GM21367 (cell line): ENCODE measurements at regions not wholly inside any gene's neighbourhood (a gene's known extent, or its start where the extent isn't known, plus 50 kb on each side); places are given as distances from the start of the nearest gene placed in this dataset.

Source experiments
- ATAC-seq: cut with Tn5 transposase; IDR thresholded peaks from one replicate; pipeline ENCODE4 v1.9.1; 2021; ENCODE audit not compliant: unreplicated experiment

DNA sequence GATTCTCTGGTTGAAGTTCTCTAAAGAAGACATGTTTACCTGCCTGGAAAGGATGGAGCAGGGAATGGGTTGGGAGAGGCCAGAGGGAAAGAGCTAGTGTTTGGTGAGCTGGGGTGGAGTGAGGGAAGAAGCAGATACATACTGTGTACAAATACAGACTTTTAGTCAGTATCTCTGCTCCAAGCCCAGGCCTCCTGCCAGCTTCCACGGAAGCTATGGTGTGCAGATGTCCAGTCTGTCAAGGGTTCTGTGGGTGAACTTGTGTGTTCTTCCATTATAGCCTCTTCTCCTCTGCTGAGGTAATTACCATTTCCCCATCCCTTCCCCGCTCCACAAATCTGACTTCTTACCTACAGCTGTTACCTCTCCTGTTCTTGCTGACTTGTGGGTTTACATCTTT, 208.6 kb downstream of the HRH4 start:
- no peak for ATAC-seq

DNA sequence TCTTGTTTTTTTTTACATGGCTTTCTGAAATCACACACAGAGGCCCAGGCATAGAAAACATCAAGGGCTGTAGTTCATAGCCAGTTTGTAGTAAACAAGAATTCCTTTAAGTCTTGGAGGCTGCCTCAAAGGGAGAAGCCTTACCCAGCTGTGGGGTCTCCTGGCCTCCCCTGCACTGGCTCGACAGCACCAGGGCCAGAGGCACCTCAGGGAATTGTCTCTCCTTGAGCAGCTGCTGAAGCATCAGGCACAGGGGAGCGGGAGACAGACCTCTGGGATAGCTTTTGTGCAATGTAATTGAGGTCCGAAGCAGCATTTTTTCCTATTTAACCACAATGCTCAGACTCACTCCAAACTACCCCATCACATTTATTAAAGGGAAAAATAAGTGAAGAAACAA, 209.1 kb downstream of the HRH4 start:
- ATAC-seq, result no peak

DNA sequence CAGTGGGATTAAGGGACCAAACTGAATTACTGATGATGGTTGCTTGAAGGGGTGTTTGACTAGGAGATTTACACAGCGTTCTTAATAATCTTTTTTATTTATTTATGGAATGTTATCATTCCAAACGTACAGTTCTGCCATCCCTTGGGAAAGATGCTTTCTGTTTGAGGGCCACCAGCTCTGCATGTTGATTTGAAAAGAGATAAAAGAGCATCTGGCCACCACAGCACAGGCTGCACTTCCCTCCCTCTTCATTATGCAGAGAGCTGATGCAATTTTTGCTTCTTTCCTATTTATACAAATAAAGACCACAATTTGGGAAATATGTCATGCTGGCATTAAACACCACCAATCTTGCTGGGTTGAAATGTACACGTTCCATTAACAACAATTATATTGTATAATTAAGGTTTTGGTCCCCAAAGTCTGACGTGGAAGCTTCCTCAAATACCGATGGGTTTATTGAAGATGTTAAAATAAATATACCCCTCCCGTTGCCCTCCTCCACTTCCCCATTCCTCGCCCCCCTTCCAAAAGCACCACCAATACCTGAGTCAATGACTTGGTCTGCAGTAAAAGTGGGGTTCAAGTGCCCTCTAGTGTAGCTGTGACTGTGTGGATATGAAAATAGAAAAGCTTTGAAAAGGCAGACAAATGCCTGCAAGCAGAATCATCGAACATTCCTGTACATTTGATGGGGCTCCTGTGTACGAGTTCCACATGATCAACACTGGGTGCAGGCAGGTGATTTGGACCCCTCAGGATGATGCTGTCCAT, 211.9 kb downstream of the HRH4 start:
- ATAC-seq, result no peak

DNA sequence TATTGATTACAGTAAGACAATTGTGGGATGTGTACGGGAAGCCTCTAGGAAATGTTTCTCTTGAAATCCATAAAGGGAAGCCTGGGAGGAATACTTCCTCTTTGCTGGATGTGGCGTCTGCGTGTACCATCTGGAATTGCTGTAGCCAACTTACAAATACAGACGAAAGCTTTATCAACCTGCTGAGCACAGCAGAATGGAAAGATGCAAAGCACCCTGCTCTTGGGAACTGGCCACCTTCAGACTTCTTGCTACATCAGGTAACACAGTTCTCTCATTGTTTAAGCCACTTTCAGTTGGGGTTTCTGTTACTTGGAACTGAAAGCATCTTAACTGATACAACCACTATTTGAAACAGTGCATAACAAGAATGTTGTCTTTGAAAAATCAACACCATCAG, 213.8 kb downstream of the HRH4 start:
- no peak for ATAC-seq

DNA sequence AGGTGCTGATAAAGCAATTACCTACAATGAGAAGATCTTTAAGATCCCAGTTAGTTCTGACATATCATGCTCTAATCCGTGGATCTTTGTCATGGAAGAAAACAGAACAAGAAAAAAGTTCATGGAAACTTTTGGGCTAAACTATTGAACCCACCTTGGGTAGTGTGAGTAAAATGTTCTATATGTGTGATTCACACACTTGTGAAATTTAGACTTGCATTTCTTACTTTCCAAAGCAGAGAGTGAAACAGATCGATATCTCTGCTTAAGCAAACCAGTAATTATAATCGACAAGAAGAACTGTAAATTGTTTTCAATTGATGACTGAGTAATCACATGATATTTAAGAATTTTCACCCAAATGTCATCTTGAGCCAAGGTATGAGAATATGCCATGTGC, 214.2 kb downstream of the HRH4 start:
- ATAC-seq, result no peak

DNA sequence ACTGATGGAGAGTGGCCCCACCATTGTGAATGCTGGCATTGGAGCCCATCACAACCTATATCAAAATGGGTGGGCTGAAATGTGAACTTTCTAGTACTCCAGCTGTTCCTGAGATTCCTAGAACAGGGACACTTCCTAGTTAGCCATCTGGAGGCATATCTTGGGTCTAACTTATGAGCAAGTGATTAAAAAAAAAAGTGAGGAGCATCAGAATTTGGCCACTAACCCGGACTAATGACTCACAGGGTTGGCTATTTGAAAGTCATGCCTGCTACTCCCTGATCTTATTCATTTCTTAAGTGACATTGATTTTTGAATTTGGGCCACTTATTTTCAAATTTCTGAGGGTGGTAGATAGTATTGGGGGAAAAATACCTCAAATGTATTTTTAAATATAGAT, 216.6 kb downstream of the HRH4 start:
- ATAC-seq, result no peak

DNA sequence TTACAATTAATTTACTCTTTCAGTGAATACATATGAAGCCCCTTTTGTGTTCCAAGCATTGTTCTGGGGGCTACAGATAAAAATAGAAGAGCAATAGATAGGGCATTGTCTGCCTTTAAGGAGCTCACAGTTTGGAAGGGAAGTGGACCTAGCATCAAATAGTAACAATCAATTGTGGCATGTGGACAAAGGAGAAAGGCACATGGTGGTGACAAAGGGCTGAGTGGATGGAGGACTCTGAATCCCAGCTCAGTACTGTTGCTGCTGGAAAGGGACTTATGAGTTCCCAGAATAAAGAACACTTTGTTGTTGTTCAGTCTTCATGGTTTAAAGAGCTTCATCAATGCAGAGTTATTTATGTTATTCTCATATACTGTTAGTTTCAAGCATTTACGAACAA, 217.7 kb downstream of the HRH4 start:
- ATAC-seq, result no peak

DNA sequence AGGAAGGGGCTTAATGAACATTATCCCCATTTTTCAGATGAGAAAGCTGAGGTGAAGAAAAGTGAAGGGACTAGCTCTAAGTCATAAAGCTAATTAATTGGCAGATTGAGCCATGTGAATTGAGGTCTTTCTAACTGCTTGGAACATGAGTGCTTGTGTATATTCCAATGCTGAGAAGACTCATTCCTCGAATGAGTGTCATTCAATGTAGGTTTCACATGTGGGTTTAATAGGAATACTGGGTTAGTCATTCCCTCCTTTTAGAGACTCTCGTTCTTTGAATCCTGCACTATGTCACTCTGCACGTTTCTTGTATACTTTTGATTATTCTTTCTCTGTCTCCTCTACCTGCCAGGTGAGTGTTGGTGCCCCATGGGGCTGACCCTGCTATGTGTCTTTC, 218.2 kb downstream of the HRH4 start:
- no peak for ATAC-seq

DNA sequence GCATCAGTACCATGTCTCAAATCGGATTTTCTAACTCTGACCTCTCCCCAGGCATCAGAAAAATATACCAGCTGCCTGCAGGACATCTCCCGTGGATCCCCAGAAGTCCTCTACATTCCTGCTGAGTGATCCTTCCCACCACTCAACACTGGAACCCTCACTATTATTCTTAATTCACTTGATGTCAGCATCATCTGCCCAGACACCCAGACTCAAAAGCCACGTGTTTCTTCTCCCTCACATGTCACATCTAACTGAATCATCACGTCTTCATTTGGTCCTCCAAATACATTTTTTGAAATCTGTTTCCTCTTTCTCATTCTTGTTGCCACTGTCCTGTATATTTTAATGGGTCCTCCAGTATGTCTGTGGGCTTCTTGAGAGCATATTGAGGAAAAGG, 218.6 kb downstream of the HRH4 start:
- ATAC-seq, result no peak

DNA sequence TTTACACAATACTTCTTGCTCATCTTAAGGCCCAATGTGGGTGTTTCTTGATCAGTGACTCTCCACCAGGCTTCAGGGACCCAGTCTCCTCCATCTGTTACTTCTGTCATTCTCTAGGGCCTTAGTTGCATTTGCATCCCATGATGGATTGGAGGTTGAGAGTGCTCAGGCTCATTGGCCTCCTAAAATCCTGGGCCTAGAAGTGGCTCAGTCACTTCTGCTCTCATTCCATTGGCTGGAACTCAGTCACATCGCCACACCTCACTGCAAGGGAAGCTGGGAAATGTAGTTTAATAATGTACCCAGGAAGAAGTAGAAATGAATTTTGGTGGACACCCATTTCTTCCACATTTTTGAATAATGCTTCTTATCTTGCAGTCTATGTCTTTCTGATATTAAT, 223.5 kb downstream of the HRH4 start:
- ATAC-seq, result no peak

DNA sequence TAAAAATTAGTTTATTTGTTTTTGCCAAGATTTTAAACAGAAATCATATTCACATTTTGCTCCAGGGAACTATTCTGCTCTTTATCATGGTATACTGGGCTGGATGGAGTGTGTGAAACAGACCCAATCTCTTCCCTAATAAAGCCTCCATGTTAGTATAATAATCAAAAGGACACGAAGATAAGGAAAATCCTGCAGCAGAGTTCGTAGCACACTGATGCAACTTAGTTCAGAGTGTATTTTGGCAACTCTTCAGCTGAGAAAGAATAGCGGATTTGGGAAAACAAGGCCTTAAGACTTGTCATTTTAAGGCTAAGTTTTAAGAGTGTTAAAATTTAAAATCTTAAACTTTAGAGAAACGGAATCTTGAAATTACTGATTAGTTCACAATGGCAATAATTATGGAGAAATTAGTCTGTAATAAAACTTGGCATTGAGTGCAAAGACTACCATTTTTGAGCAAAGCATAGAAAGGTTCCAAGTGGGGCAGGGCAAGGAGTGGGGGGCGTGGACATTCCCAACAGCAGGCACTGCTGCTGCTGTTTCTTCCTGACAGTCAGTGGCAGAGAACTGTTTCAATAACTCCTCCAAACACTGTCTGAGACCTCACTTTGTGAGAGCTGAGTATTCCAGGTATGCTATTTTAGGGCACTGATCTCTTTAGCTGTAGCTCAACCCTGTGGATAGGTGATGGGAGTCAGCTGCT, 225.0 kb downstream of the HRH4 start:
- ATAC-seq, result no peak

DNA sequence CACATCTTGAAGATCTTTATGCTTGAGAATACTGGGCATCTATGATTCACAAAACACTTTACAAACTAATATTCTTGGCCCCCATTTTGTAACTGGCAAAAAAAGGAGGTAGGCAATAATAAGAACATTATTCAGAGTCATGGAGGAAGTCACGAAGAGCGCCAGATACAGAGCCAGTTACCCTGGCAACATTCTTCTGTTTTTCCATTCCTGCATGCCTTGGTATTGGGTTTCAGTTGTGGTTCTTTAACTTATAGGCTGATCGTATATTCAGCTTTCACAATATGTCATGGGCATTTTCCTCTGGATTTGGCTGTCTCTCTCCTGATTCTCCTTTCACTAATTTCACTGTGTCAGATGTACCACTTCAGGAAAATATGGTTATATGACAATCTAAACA, 234.7 kb downstream of the HRH4 start:
- no peak for ATAC-seq

DNA sequence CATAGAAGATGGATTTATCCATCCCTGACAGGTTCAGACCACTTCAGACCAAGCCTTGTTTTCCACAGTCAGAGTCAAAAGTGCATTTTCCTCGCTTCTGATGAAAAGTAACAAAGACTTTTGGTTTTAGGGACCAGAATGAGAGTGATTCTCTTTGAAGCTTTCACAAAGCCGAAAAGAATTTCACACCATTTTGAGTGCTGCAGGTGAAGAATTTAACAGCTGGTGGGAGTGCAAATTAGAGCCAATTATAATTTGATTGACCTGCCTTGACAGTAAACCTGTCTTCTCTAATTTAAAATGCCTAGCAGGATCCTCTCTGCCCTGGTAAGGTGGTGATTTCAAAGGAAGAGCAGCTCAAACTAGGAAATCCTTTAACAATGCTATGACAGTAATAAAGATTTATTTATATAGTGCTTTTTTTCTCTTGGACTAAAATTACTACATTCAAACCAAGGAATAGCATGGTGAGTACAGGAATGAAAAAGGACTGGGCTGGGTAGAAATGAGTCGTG, 241.6 kb downstream of the HRH4 start:
- ATAC-seq, result no peak

DNA sequence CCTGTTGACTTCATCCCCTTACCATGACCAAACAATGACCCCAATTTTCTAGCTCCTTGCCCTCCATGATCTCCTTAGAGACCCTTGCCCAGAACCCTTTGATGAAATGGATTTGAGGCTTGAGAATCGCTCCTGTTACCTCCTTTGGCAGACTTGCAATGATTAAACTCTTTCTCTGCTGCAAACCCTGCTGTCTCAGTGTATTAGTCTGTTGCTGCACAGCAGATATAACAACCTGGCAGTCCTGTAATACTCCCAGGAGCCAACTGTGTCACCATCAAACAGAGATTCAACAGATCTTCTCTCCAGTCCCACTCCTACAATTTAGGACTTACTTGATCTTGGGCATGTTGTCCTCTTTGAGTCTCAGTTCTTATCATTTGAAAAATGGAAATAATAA, 242.9 kb downstream of the HRH4 start:
- ATAC-seq, result no peak

DNA sequence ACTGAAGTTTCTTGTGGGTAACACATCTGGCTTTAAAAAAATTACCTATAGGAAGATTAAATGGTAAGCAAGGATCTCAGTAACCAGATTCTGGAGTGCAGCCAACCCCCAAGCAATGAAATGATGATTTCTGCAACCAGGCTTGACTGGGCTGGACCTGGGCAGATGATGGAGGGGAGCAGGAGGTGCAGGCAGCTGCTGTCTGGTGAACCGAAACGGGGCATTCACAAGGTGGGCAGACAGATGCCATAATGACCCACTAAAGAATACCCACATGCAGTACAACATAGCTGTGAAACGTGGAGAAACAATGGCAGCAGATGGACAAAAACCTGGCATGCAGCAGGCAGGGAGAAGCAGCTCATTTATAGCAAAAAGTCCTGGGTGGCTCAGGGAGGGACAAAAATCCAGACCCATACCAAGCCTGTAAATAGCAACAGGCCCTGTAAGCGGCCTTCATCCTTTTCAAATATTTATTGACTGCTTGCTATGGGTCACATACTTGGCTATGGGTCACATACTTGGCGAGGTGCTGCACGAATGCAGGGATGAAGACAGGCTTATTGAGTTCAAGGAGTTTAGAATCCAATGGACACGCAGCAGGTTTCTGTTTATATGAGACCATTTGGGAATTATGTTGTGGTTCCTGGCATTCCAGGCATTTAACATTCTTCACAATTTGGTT, 244.7 kb downstream of the HRH4 start:
- ATAC-seq, result no peak

DNA sequence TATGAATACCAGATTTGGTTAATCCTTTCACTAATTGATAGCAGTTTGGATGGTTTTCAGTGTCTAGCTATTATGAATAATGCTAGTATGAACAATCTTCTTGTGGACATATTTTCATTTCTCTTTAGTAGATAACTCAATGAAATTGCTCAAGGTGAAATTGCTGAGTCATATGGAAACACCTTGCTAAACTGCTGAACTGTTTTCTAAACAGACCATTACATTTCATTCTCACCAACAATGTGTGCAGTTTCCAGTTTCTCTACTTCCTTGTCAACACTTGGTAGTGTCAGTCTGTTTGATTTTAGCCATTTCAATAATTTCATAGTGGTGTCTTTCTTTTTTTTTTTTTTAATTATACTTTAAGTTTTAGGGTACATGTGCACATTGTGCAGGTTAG, 250.0 kb downstream of the HRH4 start:
- no peak for ATAC-seq

DNA sequence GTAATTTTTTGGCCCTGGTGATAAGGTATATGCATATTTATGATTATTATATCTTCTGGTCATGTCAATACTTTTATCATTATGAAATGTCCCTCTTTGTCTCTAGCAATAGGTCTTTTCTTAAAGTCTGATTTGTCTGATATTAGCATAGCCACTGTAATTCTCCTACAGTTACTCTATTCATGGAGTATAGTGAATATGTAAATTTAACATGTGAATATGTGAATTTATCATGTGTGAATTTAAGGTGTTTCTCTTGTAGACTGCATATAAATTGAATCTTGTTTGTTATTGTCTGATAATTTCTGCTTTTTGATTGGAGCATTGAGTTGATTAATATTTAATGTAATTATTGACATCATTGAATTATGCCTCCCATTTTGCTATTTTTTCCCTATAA, 259.4 kb downstream of the HRH4 start:
- no peak for ATAC-seq

DNA sequence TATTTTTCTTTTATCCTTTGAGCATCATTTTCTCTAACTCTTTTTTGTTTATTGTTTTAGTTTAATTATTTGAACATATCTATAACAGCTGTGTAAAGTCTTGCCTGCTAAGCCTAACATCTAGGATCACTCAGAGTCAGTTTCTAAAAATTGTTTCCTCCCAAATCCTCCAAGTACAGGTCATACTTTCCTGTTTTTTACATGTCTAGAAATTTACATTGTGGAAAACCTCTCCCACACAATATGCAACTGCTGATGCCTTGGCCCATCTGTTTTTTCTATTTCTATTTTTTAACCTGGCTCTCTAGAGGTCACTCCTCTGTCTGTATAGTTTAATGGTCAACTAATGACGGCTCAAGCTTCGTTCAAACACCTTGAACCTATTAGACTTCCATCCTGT, 261.0 kb downstream of the HRH4 start:
- no peak for ATAC-seq

DNA sequence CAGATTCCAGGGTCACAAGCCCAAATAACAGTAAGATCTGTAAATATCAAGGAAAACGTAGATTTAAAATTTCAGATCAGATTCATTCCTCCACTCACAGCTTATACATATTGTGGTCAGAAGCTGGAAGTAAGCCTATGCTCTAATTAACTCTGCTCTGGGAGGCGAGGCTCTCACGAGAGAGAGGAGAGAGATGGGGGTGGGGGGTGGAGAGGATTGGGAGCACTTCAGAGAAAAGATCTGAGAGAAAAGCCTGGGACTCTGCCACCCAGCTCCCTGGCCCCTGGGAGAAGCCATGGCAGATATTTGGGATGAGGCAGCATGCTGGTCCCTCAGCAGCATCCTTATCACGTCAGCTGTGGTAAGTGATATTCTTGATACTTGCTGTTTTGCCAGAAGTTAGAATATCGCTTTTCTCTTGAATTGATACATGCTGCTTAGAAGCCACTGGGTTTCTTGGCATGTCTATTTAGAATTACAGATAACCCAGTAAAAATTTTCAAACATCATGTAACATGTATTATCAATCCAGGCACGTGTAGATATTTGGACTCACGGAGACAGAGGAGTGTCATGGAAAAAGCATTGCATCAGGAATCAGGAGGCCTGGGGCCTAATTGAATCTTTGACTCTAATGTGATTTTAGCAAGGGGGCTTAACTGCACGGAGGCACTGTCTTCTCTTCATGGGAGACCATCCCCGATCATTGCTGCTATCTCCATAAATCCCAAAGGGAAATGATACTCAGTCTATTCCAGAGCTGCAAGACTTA, 265.4 kb downstream of the HRH4 start:
- no peak for ATAC-seq

DNA sequence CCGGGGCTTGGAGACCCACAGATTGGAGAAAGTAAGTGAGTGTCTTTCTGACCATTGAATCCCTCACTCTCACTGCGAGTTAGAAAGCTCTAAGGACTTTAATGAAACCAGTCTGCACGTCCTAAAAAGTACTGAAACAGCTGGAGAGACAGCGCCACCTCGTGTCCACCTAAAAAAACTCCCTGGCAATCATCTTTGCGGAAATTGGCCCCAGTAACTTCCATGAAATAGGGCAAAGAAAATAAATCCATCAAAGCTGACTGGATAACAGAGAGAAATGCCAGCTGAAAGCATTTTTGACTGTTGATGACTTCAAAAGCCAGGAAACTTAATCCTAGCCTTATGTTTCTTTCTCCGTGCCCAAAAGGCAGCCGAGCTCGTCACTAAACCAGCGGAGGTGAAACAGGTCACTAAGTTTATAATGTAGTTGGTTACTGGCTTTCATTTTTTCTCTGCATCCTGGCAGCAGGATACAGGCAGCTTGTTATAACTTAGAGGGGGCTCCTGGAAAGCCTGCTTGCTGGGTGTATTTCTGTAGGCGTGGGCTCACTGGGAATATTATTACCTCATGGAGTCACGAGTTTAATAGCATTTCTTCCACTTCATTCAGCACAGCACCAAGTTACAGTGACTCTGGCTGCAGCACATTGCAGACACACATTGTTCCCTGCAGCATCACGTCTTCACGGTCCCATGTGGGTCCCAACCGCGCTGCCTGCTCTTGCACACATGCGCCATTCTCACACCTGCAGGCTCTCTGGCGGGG, 266.5 kb downstream of the HRH4 start:
- ATAC-seq, result no peak

DNA sequence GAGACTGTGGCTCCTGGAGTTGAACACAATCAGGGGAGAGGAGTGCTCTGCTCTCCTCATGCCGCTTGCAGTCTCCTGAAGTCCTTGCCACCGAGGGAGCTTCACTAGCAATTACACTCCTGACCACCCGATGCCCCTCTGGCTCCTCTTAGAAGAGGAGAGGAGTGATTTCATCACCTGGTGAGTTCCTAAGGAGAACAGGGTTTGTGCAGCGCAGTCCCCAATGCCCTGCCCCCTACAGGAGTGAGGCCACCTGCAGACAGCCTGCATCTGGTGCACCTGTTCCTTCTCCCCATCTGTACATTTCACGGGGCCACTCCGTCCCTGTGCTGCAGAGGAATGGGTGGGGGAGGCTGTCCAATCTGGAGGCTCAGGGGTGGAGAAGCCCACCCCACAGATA, 267.2 kb downstream of the HRH4 start:
- ATAC-seq, result no peak
